DMS153 treated with DMSO at 0.1 percent for 48 hours (cell line): ENCODE measurements at regions not wholly inside any gene's neighbourhood (a gene's known extent, or its start where the extent isn't known, plus 50 kb on each side); places are given as distances from the start of the nearest gene placed in this dataset.
"Not testable (repeated sequence)": the region's sequence is repeated elsewhere in the genome, so short reads cannot be mapped to it uniquely, and the experiment has no call there.

Experiments
- DNase-seq: peaks from one replicate; lab custom pipeline; 2025; ENCODE audit not compliant: unreplicated experiment; lab: John Stamatoyannopoulos, UW

DNA sequence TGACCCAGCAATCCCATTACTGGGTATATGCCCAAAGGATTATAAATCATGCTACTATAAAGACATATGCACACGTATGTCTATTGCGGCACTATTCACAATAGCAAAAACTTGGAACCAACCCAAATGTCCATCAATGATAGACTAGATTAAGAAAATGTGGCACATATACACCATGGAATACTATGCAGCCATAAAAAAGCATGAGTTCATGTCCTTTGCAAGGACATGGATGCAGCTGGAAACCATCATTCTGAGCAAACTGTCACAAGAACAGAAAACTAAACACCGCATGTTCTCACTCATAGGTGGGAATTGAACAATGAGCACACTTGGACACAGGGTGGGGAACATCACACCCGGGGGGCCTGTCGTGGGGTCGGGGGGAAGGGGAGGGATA is 80.1 kb upstream of the TMEM170B start:
- DNase-seq, result not testable (repeated sequence)

DNA sequence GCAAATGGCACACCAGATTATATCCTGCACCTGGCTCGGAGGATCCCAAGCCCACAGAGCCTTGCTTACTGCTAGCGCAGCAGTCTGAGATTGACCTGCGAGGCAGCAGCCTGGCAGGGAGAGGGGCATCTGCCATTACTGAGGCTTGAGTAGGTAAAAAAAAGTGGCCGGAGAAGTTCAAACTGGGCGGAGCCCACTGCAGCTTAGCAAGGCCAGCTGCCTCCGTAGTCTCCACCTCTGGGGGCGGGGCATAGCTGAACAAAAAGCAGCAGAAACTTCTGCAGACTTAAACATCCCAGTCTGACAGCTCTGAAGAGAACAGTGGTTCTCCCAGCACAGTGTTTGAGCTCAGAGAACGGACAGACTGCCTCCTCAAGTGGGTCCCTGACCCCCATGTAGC is 85.4 kb upstream of the TMEM170B start:
- DNase-seq, result not testable (repeated sequence)

DNA sequence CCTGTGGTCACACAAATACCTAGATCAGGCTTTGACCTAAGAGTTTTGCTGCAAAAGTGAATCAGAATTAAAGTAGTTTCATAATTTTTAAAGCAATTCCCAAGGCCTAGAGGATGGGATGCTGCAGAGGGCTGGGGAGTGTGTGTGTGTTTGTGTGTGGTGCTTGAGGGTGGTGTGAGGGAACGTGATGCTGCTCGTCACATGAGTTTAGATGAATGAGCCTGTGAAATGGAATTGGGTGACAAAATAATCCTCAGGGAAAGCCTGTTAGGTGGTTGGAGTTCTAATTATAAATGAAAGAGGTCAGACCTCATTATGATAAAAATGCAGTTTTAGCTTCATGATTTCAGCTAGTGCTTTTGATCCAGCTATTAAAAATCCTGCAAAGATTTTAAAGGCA is 87.5 kb upstream of the TMEM170B start:
- DNase-seq, result no peak

DNA sequence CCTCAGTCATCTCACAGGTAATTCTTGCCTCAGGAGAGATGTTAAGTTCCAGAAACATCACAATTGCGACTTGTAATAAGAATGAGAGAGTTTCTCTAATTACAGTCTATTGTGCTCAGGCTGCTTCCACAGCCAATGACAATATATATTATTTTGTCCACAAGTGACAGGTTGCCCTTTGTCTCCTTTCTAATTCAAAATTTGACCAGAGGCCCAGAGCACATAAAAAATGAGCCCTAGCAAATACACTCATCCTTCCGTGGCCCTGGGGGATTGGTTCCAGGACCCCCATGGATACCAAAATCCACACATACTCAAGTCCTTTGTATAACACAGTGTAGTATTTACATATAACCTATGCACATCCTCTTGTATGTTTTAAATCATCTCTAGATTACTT is 88.1 kb upstream of the TMEM170B start:
- DNase-seq, result no peak

DNA sequence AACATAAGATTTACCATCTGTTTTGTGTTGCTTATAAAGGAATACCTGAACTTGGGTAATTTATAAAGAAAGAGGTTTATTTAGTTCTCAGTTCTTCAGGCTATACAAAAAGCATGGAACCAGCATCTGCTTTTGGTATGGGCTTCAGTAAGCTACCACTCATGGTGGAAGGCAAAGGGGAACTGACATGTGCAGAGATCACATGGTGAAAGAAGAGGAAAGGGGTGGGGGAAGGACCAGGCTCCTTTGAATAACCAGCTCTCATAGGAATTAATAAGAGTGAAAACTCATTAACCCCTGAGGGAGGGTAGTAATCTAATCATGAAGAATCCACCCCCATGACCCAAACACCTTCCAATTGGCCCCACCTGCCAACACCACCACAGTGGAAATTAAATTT is 89.5 kb upstream of the TMEM170B start:
- no peak for DNase-seq

DNA sequence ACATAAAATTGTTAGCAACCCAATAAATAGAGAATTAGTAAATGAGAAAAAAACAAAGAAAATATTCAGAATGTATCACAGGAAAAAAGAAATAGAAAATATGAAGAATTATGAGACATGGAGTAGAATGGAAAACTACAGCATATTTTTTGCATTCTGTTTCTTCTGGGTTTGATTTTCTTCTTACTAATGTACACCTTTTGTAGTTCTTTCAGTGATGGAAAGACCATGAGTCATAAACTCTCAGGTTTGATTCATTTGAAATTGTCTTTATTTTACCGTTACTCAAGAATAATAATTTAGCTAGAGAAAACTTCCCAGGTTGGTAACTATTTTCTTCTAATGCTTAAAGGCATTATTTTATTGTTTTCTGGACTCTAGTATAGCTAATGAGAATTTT is 90.3 kb upstream of the TMEM170B start:
- DNase-seq, result no peak

DNA sequence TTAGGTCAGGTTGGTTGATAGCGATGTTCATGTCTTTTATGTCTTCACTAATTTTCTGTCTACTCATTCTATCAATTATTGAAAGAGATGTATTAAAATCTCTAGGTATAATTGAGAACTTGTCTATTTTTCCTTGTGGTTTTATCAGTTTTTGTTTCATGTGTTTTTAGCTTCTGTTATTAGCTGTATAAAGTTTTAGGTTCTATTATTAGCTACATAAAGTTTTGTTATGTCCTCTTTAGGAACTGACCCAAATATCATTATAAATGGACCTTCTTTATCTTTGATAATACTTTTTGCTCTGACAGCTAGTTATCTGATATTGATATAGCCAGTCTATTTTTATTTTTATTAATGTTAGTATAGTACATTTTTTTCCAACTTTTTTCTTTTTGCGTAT is 92.4 kb upstream of the TMEM170B start:
- no peak for DNase-seq

DNA sequence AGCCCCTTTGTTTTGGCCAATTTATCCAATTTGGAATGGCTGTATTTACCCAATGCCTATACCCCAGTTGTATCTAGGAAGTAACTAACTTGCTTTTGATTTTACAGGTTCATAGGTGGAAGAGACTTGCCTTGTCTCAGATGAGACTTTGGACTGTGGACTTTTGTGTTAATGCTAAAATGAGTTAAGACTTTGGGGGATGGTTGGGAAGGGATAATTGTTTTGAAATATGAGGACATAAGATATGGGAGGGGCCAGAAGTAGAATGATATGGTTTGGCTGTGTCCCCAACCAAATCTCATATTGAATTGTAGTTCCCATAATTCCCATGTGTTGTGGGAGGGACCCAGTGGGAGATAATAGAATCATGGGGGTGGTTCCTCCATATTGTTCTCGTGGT is 94.4 kb upstream of the TMEM170B start:
- DNase-seq, result not testable (repeated sequence)

DNA sequence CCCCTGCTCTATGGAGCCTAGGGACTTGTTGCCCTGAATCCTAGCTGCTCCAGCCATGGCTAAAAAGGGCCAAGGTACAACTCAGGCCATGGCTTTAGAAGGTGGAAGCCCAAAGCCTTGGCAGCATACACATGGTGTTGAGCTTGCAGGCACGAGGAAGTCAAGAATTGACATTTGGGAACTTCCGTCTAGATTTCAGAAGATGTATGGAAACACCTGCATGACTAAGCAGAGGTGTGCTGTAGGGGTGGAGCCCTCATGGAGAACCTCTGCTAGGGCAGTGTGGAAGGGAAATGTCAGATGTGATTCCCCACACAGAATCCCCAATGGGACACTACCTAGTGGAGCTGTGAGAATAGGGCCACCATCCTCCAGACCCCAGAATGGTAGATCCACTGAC is 95.1 kb upstream of the TMEM170B start:
- no peak for DNase-seq

DNA sequence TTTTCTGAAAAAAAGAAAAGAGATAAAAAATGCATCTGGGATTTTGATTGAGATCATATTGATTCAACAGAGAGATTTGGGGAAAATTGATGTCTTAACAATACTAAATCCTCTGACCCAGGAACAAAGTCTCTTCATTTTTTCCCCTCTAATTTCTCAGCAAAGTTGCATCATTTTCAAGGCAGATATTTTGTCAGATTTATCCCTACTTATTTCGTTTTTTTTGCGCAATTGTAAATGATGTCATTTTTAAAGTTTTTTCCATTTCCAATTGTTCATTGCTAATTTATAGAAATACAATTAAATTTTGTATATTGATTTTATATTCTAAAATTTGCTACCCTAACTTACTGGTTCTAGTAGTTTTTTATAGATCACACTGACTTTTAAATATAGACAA is 97.7 kb upstream of the TMEM170B start:
- DNase-seq, result no peak

DNA sequence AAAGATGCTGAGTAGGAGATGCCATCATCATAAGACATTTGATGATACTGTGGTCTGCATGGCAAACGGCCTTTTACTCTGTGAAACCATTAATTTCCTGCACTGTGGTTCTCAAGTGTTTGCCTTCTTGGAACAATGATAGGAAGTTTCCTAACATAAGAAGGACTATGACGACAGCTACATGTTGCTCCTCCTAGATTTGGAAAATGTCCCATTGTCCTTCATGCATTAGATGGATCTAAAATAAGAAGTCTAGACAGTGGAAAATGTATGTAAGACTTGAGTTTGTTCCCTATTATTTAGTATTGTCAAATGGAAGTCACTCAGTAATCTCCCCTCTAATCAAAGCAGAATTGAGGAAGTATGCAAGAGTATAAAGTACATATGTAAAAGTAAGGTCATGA is 98.5 kb upstream of the TMEM170B start:
- no peak for DNase-seq

DNA sequence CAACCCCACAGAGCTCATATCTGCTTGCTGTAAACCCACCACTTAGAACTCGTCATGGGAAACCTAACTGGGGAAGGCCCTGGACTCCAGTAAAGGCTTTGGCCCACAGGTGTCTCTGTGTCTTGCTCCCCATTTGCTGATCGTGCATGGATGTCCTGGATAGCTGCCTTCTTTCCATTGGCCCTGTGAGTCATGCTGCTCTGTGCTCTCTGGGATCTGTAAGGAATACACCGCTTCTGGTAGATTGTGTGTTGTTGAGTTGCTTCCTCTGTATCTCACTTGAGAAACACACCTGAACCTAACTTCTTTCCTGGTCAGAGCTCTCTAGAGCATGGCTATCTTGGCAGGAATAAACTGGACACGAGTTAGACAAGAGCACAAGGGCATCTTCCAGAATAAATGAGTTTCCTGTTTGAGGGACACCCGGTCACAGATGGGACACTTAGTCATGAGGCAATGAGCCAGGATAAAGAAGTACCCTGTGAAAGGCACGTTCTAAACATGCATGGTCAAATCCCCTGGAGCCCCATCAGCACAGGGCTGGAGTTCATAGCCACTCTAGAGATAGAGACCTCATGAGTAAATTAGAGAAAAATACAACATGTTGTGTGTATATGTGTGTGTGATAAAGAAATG is 99.6 kb upstream of the TMEM170B start:
- no peak for DNase-seq

DNA sequence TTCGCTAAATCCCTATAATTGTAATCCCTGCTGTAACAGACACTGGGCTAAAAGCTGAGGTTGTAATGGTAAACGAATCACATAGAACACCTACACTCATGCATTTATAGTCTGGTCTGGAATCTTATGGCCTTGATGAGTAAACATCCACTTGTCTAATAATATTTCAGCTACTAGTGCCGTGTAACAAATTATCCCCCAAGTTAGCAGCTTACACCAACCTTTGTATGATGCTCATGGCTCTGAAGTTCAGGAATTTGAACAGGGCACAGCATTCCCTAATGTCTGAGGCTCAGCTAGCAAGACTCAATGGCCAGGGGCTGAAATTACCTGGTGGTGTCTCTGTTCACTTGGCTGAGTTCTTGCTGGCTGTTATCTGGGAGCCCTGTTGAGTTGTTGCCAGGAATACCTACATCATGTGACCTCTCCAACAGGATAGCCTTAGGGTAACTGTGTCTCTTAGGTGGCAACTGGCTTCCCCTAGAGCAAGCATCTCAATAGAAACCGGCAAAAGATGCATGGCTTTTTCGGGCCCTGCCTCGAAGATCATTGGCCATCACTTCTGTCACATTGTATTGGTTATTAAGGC is 100.9 kb upstream of the TMEM170B start:
- no peak for DNase-seq

DNA sequence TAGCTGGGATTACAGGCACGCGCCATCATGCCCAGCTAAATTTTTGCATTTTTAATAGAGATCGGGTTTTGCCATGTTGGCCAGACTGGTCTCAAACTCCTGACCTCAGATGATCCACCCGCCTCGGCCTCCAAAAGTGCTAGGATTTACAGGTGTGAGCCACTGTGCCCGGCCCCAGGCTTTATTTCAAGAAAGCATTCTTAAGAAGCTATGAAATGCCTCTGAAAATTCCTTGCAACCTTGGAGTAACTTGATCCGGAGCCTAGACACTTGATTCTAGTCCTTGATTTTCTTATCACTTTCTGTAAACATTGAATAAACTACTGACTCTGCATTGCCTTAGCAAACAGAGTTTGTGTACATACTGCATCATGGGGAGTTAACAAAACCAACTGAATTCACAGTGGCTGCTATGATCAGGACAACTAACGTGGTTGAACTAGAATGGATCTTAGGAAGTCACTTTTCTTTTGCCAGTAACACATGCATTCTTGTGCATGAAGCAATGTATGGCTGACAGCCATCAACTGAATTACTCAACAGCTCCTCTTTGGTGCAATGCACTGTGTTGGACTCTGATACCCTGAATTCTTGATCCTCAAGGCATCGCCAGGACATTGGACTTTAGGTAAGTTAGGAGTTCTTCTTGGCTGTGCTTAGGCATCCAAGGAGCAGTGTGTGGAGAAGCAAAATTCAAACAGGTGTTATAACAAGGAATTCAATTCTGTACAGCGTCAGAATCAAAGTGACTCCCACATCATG is 102.8 kb upstream of the TMEM170B start:
- no peak for DNase-seq

DNA sequence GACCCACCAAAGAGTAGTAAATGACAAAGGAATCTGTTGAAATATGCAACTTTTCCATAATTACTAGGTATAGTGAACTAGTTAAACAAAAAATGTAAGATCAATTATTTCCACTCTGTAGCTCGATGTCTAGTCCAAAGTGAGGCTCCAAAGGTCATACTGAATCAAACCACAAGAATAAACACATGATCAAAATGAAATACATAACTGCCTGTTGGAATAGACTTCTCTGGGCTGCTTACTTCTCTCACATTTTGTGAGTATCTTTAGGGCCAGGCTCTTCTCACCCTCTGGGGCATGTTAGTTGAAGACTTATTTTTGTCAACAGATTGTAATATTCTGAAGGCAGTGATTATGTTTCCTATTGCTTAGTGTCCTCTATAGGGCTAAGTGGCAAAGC is 103.7 kb upstream of the TMEM170B start:
- DNase-seq, result no peak

DNA sequence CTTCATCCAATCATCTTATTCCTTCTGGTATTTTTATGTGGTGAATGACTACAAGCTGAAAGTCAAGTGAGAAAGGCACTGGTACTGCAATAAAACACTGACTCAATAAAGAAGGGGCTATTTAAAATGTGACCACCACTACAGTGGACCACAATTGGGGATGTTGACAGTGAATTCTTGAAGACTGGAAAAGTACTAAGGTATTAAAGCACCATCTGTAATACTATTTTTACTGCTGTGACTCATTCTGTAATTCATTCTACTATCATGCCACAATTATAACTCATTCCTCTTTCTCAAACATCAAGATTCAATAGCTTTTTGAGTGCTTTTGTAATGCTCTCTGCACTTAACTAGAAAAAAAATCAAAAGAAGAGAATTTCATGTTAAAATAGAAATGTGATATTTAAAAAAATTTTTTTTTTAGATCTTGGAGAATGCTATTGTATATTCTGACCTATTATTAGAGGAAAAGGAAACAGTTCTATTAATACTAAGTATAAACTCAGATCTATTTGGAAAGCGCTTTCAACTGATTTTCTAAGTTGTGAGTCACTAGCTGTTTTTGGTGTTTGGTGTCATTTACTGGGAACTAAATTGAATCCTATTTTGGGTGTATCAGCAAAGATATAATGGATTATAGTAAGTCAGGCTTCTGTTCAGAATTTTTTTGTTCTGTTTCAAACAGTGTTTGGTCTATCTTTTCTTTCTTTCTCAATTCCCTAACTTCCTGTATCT is 104.7 kb upstream of the TMEM170B start:
- DNase-seq, result no peak

DNA sequence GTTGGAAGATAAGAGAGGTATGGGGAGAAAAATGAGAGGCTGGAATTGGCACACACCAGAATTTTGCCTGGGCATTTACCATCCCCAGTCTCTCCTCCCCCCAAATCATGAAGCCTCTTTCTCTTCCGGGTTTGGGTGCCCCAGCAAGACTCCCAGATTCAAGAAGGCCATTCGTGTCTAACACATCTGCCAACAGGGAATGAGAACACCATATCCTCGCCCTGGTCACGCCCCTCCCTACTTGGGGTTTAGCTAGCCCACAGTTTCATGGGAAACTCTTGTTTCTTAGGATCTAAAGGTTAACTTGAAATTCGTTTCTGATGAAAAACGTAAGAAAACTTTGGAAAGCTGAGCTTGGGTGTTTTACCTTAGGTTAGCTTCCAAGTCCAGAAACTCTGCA is 105.5 kb upstream of the TMEM170B start:
- no peak for DNase-seq

DNA sequence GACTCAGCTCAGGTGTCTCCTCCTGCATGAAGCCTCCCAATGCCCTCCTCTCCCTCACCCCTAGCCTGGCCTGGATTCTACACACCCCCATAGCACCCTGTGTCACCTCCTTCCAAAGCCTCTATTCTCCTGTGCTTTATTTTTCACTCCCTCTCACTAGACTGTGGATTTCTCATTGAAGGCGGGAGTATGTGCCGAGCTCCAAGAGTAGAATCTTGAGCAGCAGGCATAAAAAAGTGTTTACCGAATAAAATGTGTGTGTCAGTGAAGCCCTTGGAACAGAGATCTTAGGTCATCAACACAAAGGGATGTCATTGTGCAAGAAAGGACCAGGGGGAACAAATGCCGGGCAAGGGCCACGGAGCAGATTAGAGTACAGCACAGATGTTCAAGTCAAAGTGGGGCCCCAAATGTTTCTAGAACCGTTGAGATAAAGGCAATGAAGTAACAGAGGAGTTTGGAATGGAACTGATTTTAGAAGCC is 106.1 kb upstream of the TMEM170B start:
- DNase-seq, result no peak

DNA sequence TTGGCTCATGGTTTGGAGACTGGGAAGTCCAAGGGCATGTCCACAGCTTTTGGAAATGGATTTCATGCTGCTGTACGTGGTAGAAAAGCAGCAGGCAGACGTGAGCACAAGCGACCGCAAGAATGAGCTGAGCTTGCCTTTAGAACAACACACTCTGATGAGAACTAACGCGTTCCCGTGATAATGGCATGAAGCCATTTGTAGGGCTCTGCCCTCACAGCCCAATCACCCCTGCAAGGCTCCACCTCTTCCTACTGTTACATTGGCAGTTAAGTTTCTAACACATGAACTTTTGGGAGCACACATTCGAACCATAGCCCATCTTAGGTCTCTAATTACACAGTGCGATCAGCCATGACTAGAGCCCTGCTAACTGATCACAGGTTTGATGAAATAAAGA is 107.5 kb upstream of the TMEM170B start:
- no peak for DNase-seq

DNA sequence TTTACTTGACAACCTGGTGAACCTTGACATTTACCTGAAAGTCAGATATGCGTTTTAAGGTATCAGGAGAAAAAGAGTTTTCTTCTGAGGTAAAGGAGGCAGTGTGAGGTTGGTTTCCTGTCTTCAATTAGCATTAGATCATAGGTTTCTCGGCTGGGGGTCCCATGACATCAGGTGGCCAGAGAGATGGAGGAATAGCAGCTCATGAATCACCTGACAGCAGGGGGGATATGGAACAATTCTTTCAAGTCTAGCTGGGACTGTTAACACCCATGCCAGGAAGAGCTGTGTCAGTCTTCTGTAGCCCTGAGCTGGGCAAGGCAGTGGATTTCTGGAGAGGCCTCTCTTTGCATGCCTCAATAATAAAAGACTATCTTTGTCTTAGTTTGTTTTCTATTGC is 108.0 kb upstream of the TMEM170B start:
- DNase-seq, result no peak

DNA sequence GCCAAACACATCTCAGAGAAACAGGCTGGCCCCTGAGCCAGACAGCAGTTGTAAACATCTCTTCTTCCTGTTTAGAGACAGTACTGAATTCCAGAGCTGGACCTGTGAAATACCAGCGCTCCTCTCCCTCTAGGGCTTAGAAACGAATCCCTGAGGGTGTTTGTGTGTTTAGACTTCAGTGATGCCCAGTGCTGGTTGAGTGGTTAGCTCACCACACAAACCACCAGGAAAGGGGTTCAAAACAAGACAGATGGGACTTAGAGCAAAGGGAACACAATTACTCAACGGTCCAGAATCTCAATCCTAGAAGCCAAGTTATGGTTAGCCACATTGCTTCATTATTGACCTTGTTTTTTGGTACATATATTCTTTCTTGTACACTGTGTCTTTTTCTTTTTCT is 108.7 kb upstream of the TMEM170B start:
- DNase-seq, result no peak

DNA sequence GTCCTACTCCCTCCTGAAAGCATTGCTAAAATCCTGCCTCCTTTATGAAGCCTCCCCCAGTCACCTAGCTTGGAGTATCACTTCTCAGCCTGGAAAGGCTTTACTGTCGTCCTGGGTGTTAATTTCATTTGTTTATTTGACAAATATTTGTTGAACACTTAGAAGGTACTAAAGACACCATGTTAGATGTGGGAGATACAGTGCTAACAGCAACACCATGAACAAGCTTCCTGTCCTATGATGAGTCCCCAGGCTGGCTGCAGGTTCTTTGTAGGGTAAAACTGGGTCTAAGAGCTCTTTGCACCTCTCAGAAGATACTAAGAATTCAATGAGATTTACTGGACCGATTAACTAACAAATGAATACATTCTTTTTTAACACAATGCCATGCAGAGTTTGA is 109.2 kb upstream of the TMEM170B start:
- DNase-seq, result no peak
